AG04449 (cell line): ENCODE measurements at regions not wholly inside any gene's neighbourhood (a gene's known extent, or its start where the extent isn't known, plus 50 kb on each side); places are given as distances from the start of the nearest gene placed in this dataset.

Experiments
- CTCF ChIA-PET: fragments of 350-600 bp; formaldehyde crosslinking; extraction: SDS; loops from one replicate; lab custom pipeline; 2021; ENCODE audit warnings: antibody characterized with exemption; lab: Yijun Ruan, JAX
- POLR2A ChIA-PET: fragments of 400-600, 350-600 bp; formaldehyde crosslinking; extraction: SDS; loops from one replicate; lab custom pipeline; 2020; ENCODE audit warnings: antibody characterized with exemption, inconsistent platforms; lab: Yijun Ruan, JAX
- DNase-seq: peaks from one replicate; pipeline ENCODE4 v3.0.0-alpha.2; 2010; ENCODE audit warnings: low read depth, low spot score
- H3K4me3 ChIP-seq: 2 replicates; pipeline ENCODE4 v1.5.1; 2011; ENCODE audit warnings: low read depth, mild to moderate bottlenecking, control low read depth, low read length
- CTCF ChIP-seq: IDR thresholded peaks from one replicate; pipeline ENCODE4 v1.5.1; 2011; ENCODE audit warnings: mild to moderate bottlenecking, moderate library complexity, low read length, control low read depth, inconsistent platforms; ENCODE audit not compliant: insufficient read depth; ENCODE audit errors: missing control alignments

DNA sequence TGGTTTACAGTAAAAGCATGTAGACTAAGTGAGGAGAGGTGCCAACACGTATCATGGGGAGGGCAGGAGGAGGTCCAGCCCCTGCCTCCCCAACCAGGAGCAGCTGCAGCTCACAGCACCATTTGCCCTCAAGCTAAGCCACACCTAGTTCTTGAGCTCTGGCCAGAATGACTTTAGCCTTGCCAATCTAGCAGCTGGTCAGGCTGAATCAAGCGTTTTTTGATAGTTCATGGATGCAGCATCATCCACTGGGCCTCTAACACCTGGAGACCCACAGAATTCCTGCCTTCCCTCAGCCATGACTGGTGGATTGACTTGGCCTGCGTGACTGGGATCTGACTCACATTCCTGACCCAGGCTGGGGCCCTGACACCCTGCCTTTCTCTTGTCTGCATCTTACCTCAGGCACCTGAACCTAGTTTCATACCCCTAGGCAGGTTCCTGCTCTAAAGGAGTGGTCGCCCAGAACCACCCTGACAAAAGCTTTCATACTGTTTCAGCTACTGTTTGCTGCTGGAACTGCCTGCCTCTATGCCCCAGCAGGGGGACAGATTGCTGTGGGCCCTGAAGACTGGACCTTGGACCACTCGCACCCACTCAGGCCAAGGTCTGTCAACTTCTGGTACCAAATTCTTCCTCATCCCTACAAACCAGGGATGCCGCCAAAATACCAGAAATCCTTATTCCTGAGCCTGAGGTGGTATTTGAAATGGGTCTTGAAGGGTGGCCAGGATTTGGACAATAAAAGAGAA lies 122.3 kb downstream of the QRSL1 start:
- ChIA-PET POLR2A (no interaction called here), CTCF (no interaction called here)
- TF ChIP-seq CTCF, result no peak
- no peak overlapping the region for H3K4me3 ChIP-seq
- no peak for DNase-seq

DNA sequence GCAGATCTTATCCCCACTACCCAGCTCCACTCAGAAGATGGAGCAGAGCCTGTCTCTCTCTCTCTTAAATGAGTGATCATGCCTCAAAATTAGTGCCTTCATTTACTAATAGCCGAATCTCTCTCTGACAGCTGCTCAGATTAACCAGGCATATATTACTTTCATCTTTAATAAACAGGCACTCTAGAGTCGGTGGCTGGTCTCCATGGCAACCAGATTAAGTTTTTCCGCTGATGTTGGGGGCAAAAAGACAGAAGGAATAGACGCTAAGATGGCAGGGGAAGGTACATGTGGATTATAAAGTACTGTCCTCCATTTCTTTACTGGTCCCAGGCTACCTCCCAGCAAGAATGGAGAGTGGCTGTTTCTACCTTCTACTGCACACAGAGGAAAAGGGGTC lies 121.6 kb downstream of the QRSL1 start:
- no peak for DNase-seq
- H3K4me3 ChIP-seq, result no peak overlapping the region
- TF ChIP-seq CTCF, result no peak
- ChIA-PET POLR2A (no interaction called here), CTCF (no interaction called here)

DNA sequence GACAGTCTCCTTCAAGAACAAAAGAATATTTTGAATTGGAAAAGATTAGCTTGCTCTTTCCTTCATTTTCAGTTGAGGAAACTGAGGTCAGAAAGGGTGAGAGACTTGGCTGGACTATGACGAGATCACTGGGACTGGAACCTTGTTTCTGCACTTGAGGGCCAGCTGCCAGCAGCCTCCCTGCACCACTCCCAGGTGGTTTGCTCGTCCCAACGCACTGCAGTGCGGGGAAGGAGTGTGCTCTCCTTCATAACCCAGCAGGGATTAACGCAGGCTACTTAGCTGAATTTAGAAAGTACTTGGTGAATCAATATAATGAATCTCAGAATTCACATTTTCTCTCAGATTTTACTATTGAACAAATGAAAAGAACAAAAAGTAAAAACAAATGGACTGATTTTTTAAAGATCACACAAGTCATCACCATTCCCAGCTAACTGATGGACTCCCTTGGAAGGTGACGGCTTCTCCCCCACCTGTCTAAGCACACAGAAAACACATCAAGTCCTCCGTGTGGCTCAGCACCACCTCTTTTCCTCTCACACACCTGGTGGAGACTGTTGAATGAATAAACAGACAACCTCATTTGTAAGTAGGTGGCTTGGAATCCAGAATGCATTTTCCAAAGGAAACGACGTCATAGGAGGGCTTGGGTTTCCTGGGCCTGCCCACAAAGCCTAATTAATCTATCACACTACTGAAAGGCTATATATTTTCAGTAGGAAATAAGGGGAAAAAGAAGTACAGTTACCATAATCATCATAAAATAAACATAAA lies 121.0 kb downstream of the QRSL1 start:
- ChIA-PET CTCF (no interaction called here), POLR2A (no interaction called here)
- DNase-seq, result no peak
- no peak overlapping the region for H3K4me3 ChIP-seq
- TF ChIP-seq CTCF, result no peak

GRCh38 chr6:106749609-106750008 lies 120.2 kb downstream of the QRSL1 start:
- ChIA-PET CTCF (interaction anchor here (1.0 kb wide), 1 partner anchor 13 kb away, joined by 3 read pairs; no protein-coding TSS in a partner anchor), POLR2A (no interaction called here)
- H3K4me3 ChIP-seq, result no peak overlapping the region
- no peak for TF ChIP-seq CTCF
- no peak for DNase-seq

DNA sequence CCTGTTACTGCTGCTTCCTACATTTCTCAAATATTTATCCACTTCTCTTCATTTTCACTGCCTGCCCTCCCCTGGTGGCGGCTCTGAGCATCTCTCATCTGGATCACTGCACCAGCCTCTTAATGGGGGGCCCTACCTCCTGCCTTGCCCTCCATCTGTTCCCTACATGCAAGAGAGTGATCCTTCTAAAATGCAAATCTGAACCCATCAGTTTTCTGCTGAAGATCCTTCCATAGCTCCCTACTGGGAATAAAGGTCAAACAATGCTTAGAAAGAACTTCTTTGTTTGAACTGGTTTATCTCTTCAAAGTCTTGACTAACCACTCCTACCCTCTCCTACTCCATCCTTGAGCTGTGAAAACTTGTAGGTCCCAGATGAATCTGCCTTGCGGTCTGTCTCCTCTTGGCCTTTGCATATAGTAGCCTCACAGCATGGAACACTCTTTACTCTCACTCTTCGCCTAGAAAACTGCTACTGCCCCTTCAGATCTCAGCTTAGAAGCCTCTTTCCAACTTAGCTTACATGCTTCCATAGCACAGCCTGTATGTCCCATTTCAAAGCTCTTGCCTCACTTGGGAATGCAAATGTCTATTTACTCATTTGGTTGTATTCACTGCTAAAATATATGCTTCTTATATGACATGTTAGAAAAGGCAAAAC lies 119.3 kb downstream of the QRSL1 start:
- no peak for TF ChIP-seq CTCF
- H3K4me3 ChIP-seq, result no peak overlapping the region
- no peak for DNase-seq
- POLR2A ChIA-PET, result no interaction called here
- CTCF ChIA-PET, result interaction anchor here (1.0 kb wide), 1 partner anchor 12 kb away, joined by 3 read pairs; no protein-coding TSS in a partner anchor

GRCh38 chr6:106747139-106747538 lies 117.8 kb downstream of the QRSL1 start:
- no peak overlapping the region for H3K4me3 ChIP-seq
- DNase-seq, result no peak
- CTCF ChIA-PET, result no interaction called here
- no peak for TF ChIP-seq CTCF
- POLR2A ChIA-PET, result no interaction called here
